Endodermal cell (in vitro differentiated cells): ENCODE measurements at regions not wholly inside any gene's neighbourhood (a gene's known extent, or its start where the extent isn't known, plus 50 kb on each side); places are given as distances from the start of the nearest gene placed in this dataset.

Experiments
- DNase-seq: peaks from one replicate; pipeline ENCODE4 v3.0.0-alpha.2; 2017
- H3K27ac ChIP-seq: 2 replicates; pipeline ENCODE4 v1.5.1; 2013; ENCODE audit warnings: mild to moderate bottlenecking, low read depth, low read length, moderate library complexity
- H3K27me3 ChIP-seq: 2 replicates; pipeline ENCODE4 v1.6.1; 2013; ENCODE audit warnings: mild to moderate bottlenecking, low read length, moderate library complexity; ENCODE audit not compliant: insufficient read depth, control insufficient read depth, poor library complexity, severe bottlenecking
- H3K36me3 ChIP-seq: 2 replicates; pipeline ENCODE4 v1.7.0; 2013; ENCODE audit warnings: mild to moderate bottlenecking, low read length, moderate library complexity; ENCODE audit not compliant: control insufficient read depth, insufficient read depth
- H3K4me1 ChIP-seq: one replicate; pipeline ENCODE4 v1.7.0; 2013; ENCODE audit warnings: low read length; ENCODE audit not compliant: control insufficient read depth, insufficient read depth
- H3K4me3 ChIP-seq: 2 replicates; pipeline ENCODE4 v1.5.1; 2013; ENCODE audit warnings: mild to moderate bottlenecking, low read length, moderate library complexity
- H3K9ac ChIP-seq: 2 replicates; pipeline ENCODE4 v1.6.1; 2013; ENCODE audit warnings: mild to moderate bottlenecking, low read length, moderate library complexity; ENCODE audit not compliant: poor library complexity, severe bottlenecking; ENCODE audit errors: extremely low read depth
- H3K9me3 ChIP-seq: 2 replicates; pipeline ENCODE4 v1.6.1; 2013; ENCODE audit warnings: mild to moderate bottlenecking, low read length, moderate library complexity; ENCODE audit not compliant: control insufficient read depth
- H3K27ac Mint-ChIP-seq: 2 replicates; pipeline ENCODE4 v1.8.0; 2020; ENCODE audit warnings: mixed read lengths
- H3K27me3 Mint-ChIP-seq: 2 replicates; pipeline ENCODE4 v1.8.0; 2021; ENCODE audit warnings: mild to moderate bottlenecking, mixed read lengths; ENCODE audit not compliant: insufficient read depth
- H3K36me3 Mint-ChIP-seq: 2 replicates; pipeline ENCODE4 v1.8.0; 2020; ENCODE audit warnings: low read depth, mixed read lengths
- H3K4me1 Mint-ChIP-seq: 2 replicates; pipeline ENCODE4 v1.8.0; 2020; ENCODE audit warnings: mixed read lengths
- H3K4me3 Mint-ChIP-seq: 2 replicates; pipeline ENCODE4 v1.8.0; 2020; ENCODE audit warnings: mild to moderate bottlenecking, moderate library complexity, mixed read lengths
- H3K9me3 Mint-ChIP-seq: 2 replicates; pipeline ENCODE4 v1.8.0; 2020; ENCODE audit warnings: mild to moderate bottlenecking, mixed read lengths
- WGBS, 2 experiments: methylation state at CpG; one replicate each; pipeline versions ENCODE4 v1.1.5 to v1.1.7; 2013; ENCODE audit warnings: missing lambda C conversion rate in 2 of 2, mixed read lengths in 1 of 2; ENCODE audit not compliant: insufficient coverage in 1 of 2, insufficient read length in 1 of 2; 5-methylcytosine and 5-hydroxymethylcytosine counted together
- TF ChIP-seq, protein P1 (sequence below): fragments of 200-600 bp; sonication (generic); conservative IDR thresholded peaks from 2 replicates; pipeline ENCODE4 v1.5.0; 2021; ENCODE audit warnings: antibody characterized with exemption, mild to moderate bottlenecking

GRCh38 chr1:5745800-5746610 is 246.2 kb downstream of the NPHP4 start:
- H3K4me1 Mint-ChIP-seq: no peaks in the 10 kb centered on the region
- no peak overlapping the region for H3K4me3 ChIP-seq
- H3K9ac ChIP-seq: no peak overlapping the region
- H3K27me3 ChIP-seq: no peaks in the 10 kb centered on the region
- H3K36me3 ChIP-seq: no peaks in the 10 kb centered on the region
- H3K4me3 Mint-ChIP-seq: no peak overlapping the region
- TF ChIP-seq, protein P1, sequence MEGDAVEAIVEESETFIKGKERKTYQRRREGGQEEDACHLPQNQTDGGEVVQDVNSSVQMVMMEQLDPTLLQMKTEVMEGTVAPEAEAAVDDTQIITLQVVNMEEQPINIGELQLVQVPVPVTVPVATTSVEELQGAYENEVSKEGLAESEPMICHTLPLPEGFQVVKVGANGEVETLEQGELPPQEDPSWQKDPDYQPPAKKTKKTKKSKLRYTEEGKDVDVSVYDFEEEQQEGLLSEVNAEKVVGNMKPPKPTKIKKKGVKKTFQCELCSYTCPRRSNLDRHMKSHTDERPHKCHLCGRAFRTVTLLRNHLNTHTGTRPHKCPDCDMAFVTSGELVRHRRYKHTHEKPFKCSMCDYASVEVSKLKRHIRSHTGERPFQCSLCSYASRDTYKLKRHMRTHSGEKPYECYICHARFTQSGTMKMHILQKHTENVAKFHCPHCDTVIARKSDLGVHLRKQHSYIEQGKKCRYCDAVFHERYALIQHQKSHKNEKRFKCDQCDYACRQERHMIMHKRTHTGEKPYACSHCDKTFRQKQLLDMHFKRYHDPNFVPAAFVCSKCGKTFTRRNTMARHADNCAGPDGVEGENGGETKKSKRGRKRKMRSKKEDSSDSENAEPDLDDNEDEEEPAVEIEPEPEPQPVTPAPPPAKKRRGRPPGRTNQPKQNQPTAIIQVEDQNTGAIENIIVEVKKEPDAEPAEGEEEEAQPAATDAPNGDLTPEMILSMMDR: peak; percentile 97
- no peaks in the 10 kb centered on the region for H3K4me1 ChIP-seq
- 45 to 54% methylated on average over 16 to 21 of the region's 21 CpGs for WGBS, 2 experiments
- no peak overlapping the region for H3K27ac Mint-ChIP-seq
- peaks cover 5% of the 10 kb centered on the region for H3K9me3 Mint-ChIP-seq
- no peak overlapping the region for H3K27ac ChIP-seq
- peaks cover 10% of the 10 kb centered on the region for H3K27me3 Mint-ChIP-seq
- no peaks in the 10 kb centered on the region for H3K36me3 Mint-ChIP-seq
- DNase-seq: peak; percentile 95
- H3K9me3 ChIP-seq: no peaks in the 10 kb centered on the region

- DNase-seq: peak; percentile 67
- Histone ChIP-seq H3K4me3 (no peak overlapping the region), H3K4me1 (no peaks in the 10 kb centered on the region), H3K27me3 (no peaks in the 10 kb centered on the region), H3K9me3 (no peaks in the 10 kb centered on the region), H3K9ac (no peak overlapping the region), H3K36me3 (no peaks in the 10 kb centered on the region), H3K27ac (no peak overlapping the region)
- WGBS, 2 experiments: 79 to 87% methylated on average over 17 to 26 of the region's 26 CpGs
- Mint-ChIP-seq H3K4me1 (no peaks in the 10 kb centered on the region), H3K27me3 (peaks cover 10% of the 10 kb centered on the region), H3K9me3 (peaks cover 5% of the 10 kb centered on the region), H3K4me3 (no peak overlapping the region), H3K27ac (no peak overlapping the region), H3K36me3 (no peaks in the 10 kb centered on the region)
- TF ChIP-seq, protein P1: no peak
Measured at GRCh38 chr1:5744911-5745799, 247.1 kb downstream of the NPHP4 start.

- no peaks in the 10 kb centered on the region for H3K4me1 Mint-ChIP-seq
- Histone ChIP-seq H3K36me3 (no peaks in the 10 kb centered on the region), H3K27ac (no peak overlapping the region), H3K9me3 (no peaks in the 10 kb centered on the region), H3K9ac (no peak overlapping the region), H3K4me1 (no peaks in the 10 kb centered on the region), H3K4me3 (no peak overlapping the region), H3K27me3 (no peaks in the 10 kb centered on the region)
- no peak overlapping the region for H3K4me3 Mint-ChIP-seq
- no peak overlapping the region for H3K27ac Mint-ChIP-seq
- TF ChIP-seq, protein P1: no peak
- 79% methylated on average over 6 of the region's 6 CpGs; no CpG with 5 or more reads in 1 of the 2 experiments for WGBS, 2 experiments
- H3K36me3 Mint-ChIP-seq: no peaks in the 10 kb centered on the region
- no peak for DNase-seq
- H3K9me3 Mint-ChIP-seq: peaks cover 5% of the 10 kb centered on the region
- H3K27me3 Mint-ChIP-seq: peaks cover 14% of the 10 kb centered on the region
Measured at GRCh38 chr1:5744341-5744740, 247.9 kb downstream of the NPHP4 start.
